ENCODE measurements at regions not wholly inside any gene's neighbourhood (a gene's known extent, or its start where the extent isn't known, plus 50 kb on each side); places are given as distances from the start of the nearest gene placed in this dataset.

DNA sequence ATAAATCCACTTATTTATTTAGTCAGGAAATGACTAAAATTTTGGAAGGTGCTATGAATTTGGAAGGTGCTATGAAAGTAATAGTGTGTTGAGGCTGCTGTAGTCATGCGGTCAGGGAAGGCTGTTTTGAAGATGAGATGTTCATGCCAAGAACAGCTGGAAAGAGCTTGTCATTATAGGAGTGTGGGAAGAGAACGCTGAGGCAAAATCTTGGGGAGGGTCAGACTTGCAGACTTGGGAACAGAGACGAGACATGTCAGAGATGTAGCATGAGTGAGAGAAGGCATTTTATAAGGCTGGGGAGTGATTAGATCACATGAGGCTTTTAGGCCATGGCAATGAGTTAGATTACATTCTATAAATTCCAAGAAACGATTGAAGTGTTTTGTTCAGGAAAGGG, 124.0 kb upstream of the B3GAT2 start:
- no peaks in the 10 kb centered on the region for H3K27me3 Mint-ChIP-seq (ENCODE audit: unreplicated experiment)
- DNase-seq: no peak
- H3K27ac Mint-ChIP-seq (ENCODE audit: unreplicated experiment): no peak overlapping the region

DNA sequence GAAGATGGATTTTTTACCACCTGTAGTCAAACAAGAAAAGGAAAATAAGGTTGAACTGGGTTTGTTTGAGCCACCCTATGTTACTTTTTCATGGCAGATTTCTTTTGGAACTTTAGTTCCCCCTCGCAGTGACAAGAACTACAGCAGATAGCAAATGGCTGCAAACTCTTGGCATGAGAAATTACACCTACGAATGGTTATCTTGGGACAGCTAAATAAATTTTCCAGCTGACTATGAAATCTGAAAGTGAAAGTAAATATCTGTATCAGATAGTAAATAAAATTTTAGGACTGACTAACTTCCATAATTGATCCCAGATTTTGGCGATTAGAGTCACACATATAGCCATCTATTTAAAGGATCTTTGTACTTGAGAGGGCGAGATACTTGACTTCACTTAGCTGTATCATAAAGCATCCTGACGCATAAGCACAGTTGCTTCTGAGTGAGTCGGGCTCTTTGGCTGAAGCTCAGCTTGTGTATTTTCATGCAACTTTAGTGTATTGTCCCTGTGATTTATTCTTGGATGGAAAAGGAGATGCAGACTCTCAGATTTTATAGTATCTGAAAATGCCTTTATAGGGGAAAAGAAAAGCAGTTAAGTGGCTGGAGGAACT, 125.3 kb upstream of the B3GAT2 start:
- Mint-ChIP-seq H3K36me3 (ENCODE audit: unreplicated experiment) (peaks cover 8% of the 10 kb centered on the region), H3K9me3 (ENCODE audit: unreplicated experiment) (no peaks in the 10 kb centered on the region), H3K4me1 (ENCODE audit: low read depth, unreplicated experiment) (no peaks in the 10 kb centered on the region), H3K27ac (ENCODE audit: unreplicated experiment) (no peak overlapping the region), H3K4me3 (ENCODE audit: unreplicated experiment) (no peak overlapping the region), H3K27me3 (ENCODE audit: unreplicated experiment) (no peaks in the 10 kb centered on the region)
- DNase-seq: no peak
- TF ChIP-seq, protein P1, sequence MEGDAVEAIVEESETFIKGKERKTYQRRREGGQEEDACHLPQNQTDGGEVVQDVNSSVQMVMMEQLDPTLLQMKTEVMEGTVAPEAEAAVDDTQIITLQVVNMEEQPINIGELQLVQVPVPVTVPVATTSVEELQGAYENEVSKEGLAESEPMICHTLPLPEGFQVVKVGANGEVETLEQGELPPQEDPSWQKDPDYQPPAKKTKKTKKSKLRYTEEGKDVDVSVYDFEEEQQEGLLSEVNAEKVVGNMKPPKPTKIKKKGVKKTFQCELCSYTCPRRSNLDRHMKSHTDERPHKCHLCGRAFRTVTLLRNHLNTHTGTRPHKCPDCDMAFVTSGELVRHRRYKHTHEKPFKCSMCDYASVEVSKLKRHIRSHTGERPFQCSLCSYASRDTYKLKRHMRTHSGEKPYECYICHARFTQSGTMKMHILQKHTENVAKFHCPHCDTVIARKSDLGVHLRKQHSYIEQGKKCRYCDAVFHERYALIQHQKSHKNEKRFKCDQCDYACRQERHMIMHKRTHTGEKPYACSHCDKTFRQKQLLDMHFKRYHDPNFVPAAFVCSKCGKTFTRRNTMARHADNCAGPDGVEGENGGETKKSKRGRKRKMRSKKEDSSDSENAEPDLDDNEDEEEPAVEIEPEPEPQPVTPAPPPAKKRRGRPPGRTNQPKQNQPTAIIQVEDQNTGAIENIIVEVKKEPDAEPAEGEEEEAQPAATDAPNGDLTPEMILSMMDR (IDR thresholded peaks at IDR 0.05; ENCODE audit: partially characterized antibody, unreplicated experiment): no peak

More for the DNA sequence above, 124.0 kb upstream of the B3GAT2 start:
- TF ChIP-seq, protein P1 (IDR thresholded peaks at IDR 0.05; ENCODE audit: partially characterized antibody, unreplicated experiment): no peak
- Mint-ChIP-seq H3K36me3 (ENCODE audit: unreplicated experiment) (peaks cover 8% of the 10 kb centered on the region), H3K4me1 (ENCODE audit: low read depth, unreplicated experiment) (no peaks in the 10 kb centered on the region), H3K4me3 (ENCODE audit: unreplicated experiment) (no peak overlapping the region), H3K9me3 (ENCODE audit: unreplicated experiment) (no peaks in the 10 kb centered on the region)

DNA sequence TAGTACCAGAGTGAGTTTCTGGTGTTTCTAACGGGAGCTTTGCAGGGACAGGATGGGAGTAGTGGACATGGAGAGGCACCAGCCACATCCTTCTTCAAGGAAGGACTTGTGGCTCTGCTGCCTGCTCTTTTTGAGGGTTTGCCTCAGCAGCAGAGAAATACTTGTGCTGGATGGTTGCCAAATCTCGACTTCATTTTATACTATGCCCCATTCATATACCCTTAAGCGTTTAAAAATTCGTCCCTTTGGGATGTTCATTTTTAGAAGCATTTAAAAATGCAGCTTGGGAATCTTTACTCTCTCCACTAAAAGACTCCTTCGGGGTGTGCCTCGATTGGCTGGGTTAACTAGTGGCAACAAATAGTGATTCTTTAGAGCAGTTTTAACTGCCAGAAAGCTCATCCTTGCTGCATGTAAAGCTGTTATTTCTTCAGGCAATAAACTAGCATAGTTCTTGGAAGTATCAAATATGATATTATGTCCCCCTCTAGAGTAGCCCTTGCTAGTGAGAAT, 126.5 kb upstream of the B3GAT2 start:
- H3K4me1 Mint-ChIP-seq (ENCODE audit: low read depth, unreplicated experiment): no peaks in the 10 kb centered on the region
- no peak for DNase-seq
- no peak overlapping the region for H3K4me3 Mint-ChIP-seq (ENCODE audit: unreplicated experiment)
- peaks cover 4% of the 10 kb centered on the region for H3K36me3 Mint-ChIP-seq (ENCODE audit: unreplicated experiment)
- H3K27ac Mint-ChIP-seq (ENCODE audit: unreplicated experiment): no peak overlapping the region
- peaks cover 2% of the 10 kb centered on the region for H3K9me3 Mint-ChIP-seq (ENCODE audit: unreplicated experiment)
- no peaks in the 10 kb centered on the region for H3K27me3 Mint-ChIP-seq (ENCODE audit: unreplicated experiment)
- TF ChIP-seq, protein P1 (IDR thresholded peaks at IDR 0.05; ENCODE audit: partially characterized antibody, unreplicated experiment): no peak

DNA sequence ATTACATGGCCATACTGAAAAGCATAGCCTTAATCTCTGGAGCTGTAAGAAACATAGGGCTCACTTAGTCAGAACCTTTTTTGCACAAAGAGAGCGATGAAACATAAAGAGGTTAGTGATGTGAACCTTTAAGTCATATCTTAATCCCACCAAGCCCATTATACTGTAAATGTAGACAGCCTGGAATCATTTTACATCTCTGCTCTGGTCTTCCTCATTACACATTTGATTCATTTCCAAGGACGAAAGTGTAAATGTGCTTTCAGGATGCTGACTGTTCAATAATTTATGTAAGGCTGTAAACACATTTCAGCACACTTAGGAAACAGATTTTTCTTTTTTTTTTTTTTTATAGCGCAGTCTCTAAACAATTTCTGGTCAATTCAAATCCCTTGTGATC, 131.3 kb upstream of the B3GAT2 start:
- Mint-ChIP-seq H3K4me3 (ENCODE audit: unreplicated experiment) (no peak overlapping the region), H3K36me3 (ENCODE audit: unreplicated experiment) (no peaks in the 10 kb centered on the region), H3K27ac (ENCODE audit: unreplicated experiment) (no peak overlapping the region), H3K4me1 (ENCODE audit: low read depth, unreplicated experiment) (peaks cover 3% of the 10 kb centered on the region), H3K9me3 (ENCODE audit: unreplicated experiment) (peaks cover 2% of the 10 kb centered on the region), H3K27me3 (ENCODE audit: unreplicated experiment) (no peaks in the 10 kb centered on the region)
- TF ChIP-seq, protein P1 (IDR thresholded peaks at IDR 0.05; ENCODE audit: partially characterized antibody, unreplicated experiment): no peak
- no peak for DNase-seq

DNA sequence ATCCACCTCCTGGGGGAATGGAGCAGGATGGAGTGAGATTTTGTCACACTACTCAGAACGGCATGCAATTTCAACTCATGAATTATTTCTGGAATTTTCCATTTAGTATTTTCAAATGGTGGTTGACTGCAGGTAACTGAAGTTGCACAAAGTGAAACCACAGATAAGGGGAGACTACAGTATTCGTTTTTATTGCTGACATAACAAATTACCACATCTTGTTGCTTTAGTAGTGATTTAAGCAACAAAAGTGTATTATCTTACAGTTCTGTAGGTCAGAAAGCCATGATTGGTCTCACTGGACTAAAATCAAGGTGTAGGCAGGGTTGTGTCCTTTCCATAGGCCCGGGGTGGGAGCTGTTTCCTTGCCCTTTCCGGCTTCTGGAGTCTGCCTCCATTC, 133.4 kb upstream of the B3GAT2 start:
- Mint-ChIP-seq H3K36me3 (ENCODE audit: unreplicated experiment) (no peaks in the 10 kb centered on the region), H3K4me3 (ENCODE audit: unreplicated experiment) (no peak overlapping the region), H3K9me3 (ENCODE audit: unreplicated experiment) (peaks cover 2% of the 10 kb centered on the region), H3K27ac (ENCODE audit: unreplicated experiment) (no peak overlapping the region), H3K4me1 (ENCODE audit: low read depth, unreplicated experiment) (peaks cover 3% of the 10 kb centered on the region), H3K27me3 (ENCODE audit: unreplicated experiment) (no peaks in the 10 kb centered on the region)
- TF ChIP-seq, protein P1 (IDR thresholded peaks at IDR 0.05; ENCODE audit: partially characterized antibody, unreplicated experiment): no peak
- no peak for DNase-seq

Data from glutamatergic neuron (in vitro differentiated cells).